PC-3 (cell line): ENCODE measurements at regions not wholly inside any gene's neighbourhood (a gene's known extent, or its start where the extent isn't known, plus 50 kb on each side); places are given as distances from the start of the nearest gene placed in this dataset.

Experiments used
- ATAC-seq: fragments of 200-7000 bp; cut with Tn5 transposase; 2 replicates; pipeline ENCODE4 v1.9.1; 2020; ENCODE audit warnings: mild to moderate bottlenecking, moderate library complexity
- BruUV-seq: library from RNA; stranded (reverse); fragments of 400-500 nt; replicated peaks from 2 replicates; lab custom pipeline; 2021; lab: Mats Ljungman, UMichigan
- CTCF ChIA-PET: fragments of 300-600 bp; sonication (Branson Sonifier 250); formaldehyde crosslinking; loops from one replicate; lab custom pipeline; 2022; ENCODE audit warnings: antibody characterized with exemption; lab: Charles Lee
- POLR2A ChIA-PET: fragments of 300-600 bp; sonication (Branson Sonifier 250); formaldehyde crosslinking; loops from one replicate; lab custom pipeline; 2022; ENCODE audit warnings: antibody characterized with exemption; ENCODE audit not compliant: unreplicated experiment; lab: Charles Lee
- DNase-seq: peaks from one replicate; pipeline ENCODE4 v3.0.0-alpha.2; 2015
- H2AFZ ChIP-seq: fragments of 300-600 bp; sonication (generic); 2 replicates; pipeline ENCODE4 v1.6.0; 2016; ENCODE audit warnings: antibody characterized with exemption, low read length
- H3F3A ChIP-seq: fragments of 300-600 bp; sonication (generic); one replicate; pipeline ENCODE4 v1.6.0; 2017; ENCODE audit warnings: antibody characterized with exemption, low read length, control low read depth, mild to moderate bottlenecking; ENCODE audit not compliant: unreplicated experiment
- H3K27ac ChIP-seq: fragments of 300-600 bp; sonication (generic); 2 replicates; pipeline ENCODE4 v1.5.1; 2016; ENCODE audit warnings: mild to moderate bottlenecking, low read length
- H3K27me3 ChIP-seq: fragments of 300-600 bp; sonication (generic); 2 replicates; pipeline ENCODE4 v1.6.1; 2016; ENCODE audit warnings: low read length, mixed read lengths
- H3K36me3 ChIP-seq: fragments of 300-600 bp; sonication (generic); 2 replicates; pipeline ENCODE4 v1.6.1; 2016; ENCODE audit warnings: low read depth, mixed run types, low read length, mixed read lengths
- H3K4me1 ChIP-seq: fragments of 300-600 bp; sonication (generic); 2 replicates; pipeline ENCODE4 v1.5.1; 2016; ENCODE audit warnings: low read length; ENCODE audit not compliant: insufficient read depth
- H3K4me2 ChIP-seq: fragments of 300-600 bp; sonication (generic); 2 replicates; pipeline ENCODE4 v1.6.0; 2016; ENCODE audit warnings: low read length
- H3K4me3 ChIP-seq: fragments of 300-600 bp; sonication (generic); 2 replicates; pipeline ENCODE4 v1.5.1; 2016; ENCODE audit warnings: mild to moderate bottlenecking, low read length, mixed read lengths
- H3K79me2 ChIP-seq: fragments of 300-600 bp; sonication (generic); 2 replicates; pipeline ENCODE4 v1.6.1; 2017; ENCODE audit warnings: low read length, mixed read lengths
- H3K9ac ChIP-seq: fragments of 300-600 bp; sonication (generic); 2 replicates; pipeline ENCODE4 v1.6.0; 2016; ENCODE audit warnings: mild to moderate bottlenecking, low read length
- H3K9me2 ChIP-seq: fragments of 300-600 bp; sonication (generic); replicated peaks from 2 replicates; pipeline ENCODE4 v1.6.1; 2016; ENCODE audit warnings: mixed run types, low read length, mixed read lengths
- H3K9me3 ChIP-seq: fragments of 300-600 bp; sonication (generic); 2 replicates; pipeline ENCODE4 v1.6.1; 2016; ENCODE audit warnings: low read length, mixed read lengths
- H4K20me1 ChIP-seq: fragments of 300-600 bp; sonication (generic); 2 replicates; pipeline ENCODE4 v1.6.1; 2016; ENCODE audit warnings: low read length, mixed read lengths
- CTCF ChIP-seq: fragments of 300-600 bp; sonication (generic); conservative IDR thresholded peaks from 2 replicates; pipeline ENCODE4 v1.5.1; 2017; ENCODE audit warnings: antibody characterized with exemption, low read depth, mild to moderate bottlenecking, low read length
- EZH2 ChIP-seq: fragments of 300-600 bp; sonication (generic); IDR thresholded peaks from one replicate; pipeline ENCODE4 v1.6.1; 2017; ENCODE audit warnings: antibody characterized with exemption, mild to moderate bottlenecking, low read length; ENCODE audit not compliant: unreplicated experiment
- EZH2phosphoT487 ChIP-seq: fragments of 300-600 bp; sonication (generic); IDR thresholded peaks from 2 replicates; pipeline ENCODE4 v1.6.1; 2018; ENCODE audit warnings: mild to moderate bottlenecking, antibody characterized with exemption, low read length, borderline replicate concordance
- intact Hi-C: fragments of 100-400 bp; cut with micrococcal nuclease; formaldehyde crosslinking; loops from 2 replicates; pipeline ENCODE4 v1.9.0; 2023

- no peak overlapping the region for H3K27ac ChIP-seq
- no peak overlapping the region for H2AFZ ChIP-seq
- no peaks in the 10 kb centered on the region for H3K4me1 ChIP-seq
- H3K27me3 ChIP-seq, result no peaks in the 10 kb centered on the region
- TF ChIP-seq EZH2 (no peak), EZH2phosphoT487 (no peak), CTCF (no peak)
- no peaks in the 10 kb centered on the region for H4K20me1 ChIP-seq
- no peak for DNase-seq
- no TSS peak for BruUV-seq
- H3K9me2 ChIP-seq, result no peaks in the 10 kb centered on the region
- CTCF ChIA-PET, result interaction anchor here (0.6 kb wide), 1 partner anchor 708 kb away, joined by 3 read pairs; no protein-coding TSS in a partner anchor
- H3K4me2 ChIP-seq, result no peak overlapping the region
- H3K36me3 ChIP-seq, result no peaks in the 10 kb centered on the region
- H3F3A ChIP-seq, result no peaks in the 10 kb centered on the region
- POLR2A ChIA-PET, result no interaction called here
- H3K9me3 ChIP-seq, result no peaks in the 10 kb centered on the region
- no peak overlapping the region for H3K4me3 ChIP-seq
- H3K9ac ChIP-seq, result no peak overlapping the region
- H3K79me2 ChIP-seq, result no peaks in the 10 kb centered on the region
- ATAC-seq, result no peak
- intact Hi-C loops, result no loop called here
These were observed 189.3 kb upstream of the LRP1B start for GRCh38 chr2:142320067-142320466.

- ChIA-PET POLR2A (interaction anchor here (0.7 kb wide), 1 partner anchor 46 kb away, joined by 9 read pairs; no protein-coding TSS in a partner anchor), CTCF (no interaction called here)
- Histone ChIP-seq H3K9me3 (no peaks in the 10 kb centered on the region), H2AFZ (no peak overlapping the region), H3K27me3 (no peaks in the 10 kb centered on the region), H3K4me3 (no peak overlapping the region), H3K4me1 (no peaks in the 10 kb centered on the region), H3K79me2 (no peaks in the 10 kb centered on the region), H3F3A (no peaks in the 10 kb centered on the region), H3K4me2 (no peak overlapping the region), H4K20me1 (no peaks in the 10 kb centered on the region), H3K36me3 (no peaks in the 10 kb centered on the region), H3K27ac (no peak overlapping the region), H3K9ac (no peak overlapping the region), H3K9me2 (no peaks in the 10 kb centered on the region)
- TF ChIP-seq EZH2phosphoT487 (no peak), CTCF (no peak), EZH2 (no peak)
- ATAC-seq (no peak), DNase-seq (no peak)
- intact Hi-C loops, result no loop called here
- no TSS peak for BruUV-seq
These were observed 185.2 kb upstream of the LRP1B start for GRCh38 chr2:142316049-142316448.

- H3K36me3 ChIP-seq, result no peaks in the 10 kb centered on the region
- H3K27me3 ChIP-seq, result no peaks in the 10 kb centered on the region
- no peak overlapping the region for H3K4me3 ChIP-seq
- H4K20me1 ChIP-seq, result no peaks in the 10 kb centered on the region
- H2AFZ ChIP-seq, result no peak overlapping the region
- ChIA-PET POLR2A (interaction anchor here (0.7 kb wide), 1 partner anchor 47 kb away, joined by 9 read pairs; no protein-coding TSS in a partner anchor), CTCF (no interaction called here)
- no peaks in the 10 kb centered on the region for H3K4me1 ChIP-seq
- H3K9me2 ChIP-seq, result no peaks in the 10 kb centered on the region
- no peak for TF ChIP-seq EZH2phosphoT487
- no peak for TF ChIP-seq CTCF
- no peak for TF ChIP-seq EZH2
- H3K9ac ChIP-seq, result no peak overlapping the region
- no peak overlapping the region for H3K27ac ChIP-seq
- H3K9me3 ChIP-seq, result 0 out of 2 replicates have a peak, but pooled peaks cover 2% of the 10 kb centered on the region
- no peak overlapping the region for H3K4me2 ChIP-seq
- H3F3A ChIP-seq, result no peaks in the 10 kb centered on the region
- no peaks in the 10 kb centered on the region for H3K79me2 ChIP-seq
- DNase-seq (peak; percentile 4), ATAC-seq (peak; percentile 73)
- BruUV-seq, result no TSS peak
- intact Hi-C loops, result no loop called here
These were observed 184.5 kb upstream of the LRP1B start for GRCh38 chr2:142315346-142315745.
